ENCODE measurements at regions not wholly inside any gene's neighbourhood (a gene's known extent, or its start where the extent isn't known, plus 50 kb on each side); places are given as distances from the start of the nearest gene placed in this dataset.
"Not testable (repeated sequence)": the region's sequence is repeated elsewhere in the genome, so short reads cannot be mapped to it uniquely, and the experiment has no call there.

DNA sequence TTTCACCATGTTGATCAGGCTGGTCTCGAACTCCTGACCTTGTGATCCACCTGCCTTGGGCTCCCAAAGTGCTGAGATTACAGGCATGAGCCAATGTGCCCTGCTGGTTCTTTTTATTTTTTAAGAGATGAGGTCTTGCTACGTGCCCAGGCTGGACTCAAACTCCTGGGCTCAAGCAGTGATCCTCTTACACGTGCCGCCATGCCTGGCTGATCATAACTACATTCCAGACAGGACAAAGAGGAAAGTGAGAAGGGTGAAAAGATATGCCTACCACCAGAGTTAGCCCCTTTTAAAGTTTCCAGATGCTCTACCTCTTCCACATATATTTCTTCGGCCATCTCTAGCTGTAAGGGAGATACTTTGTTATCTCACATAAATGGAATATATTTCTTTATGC, 79.7 kb upstream of the SOX13 start:
- intact Hi-C loops (cut with DNase I), result no loop called here

DNA sequence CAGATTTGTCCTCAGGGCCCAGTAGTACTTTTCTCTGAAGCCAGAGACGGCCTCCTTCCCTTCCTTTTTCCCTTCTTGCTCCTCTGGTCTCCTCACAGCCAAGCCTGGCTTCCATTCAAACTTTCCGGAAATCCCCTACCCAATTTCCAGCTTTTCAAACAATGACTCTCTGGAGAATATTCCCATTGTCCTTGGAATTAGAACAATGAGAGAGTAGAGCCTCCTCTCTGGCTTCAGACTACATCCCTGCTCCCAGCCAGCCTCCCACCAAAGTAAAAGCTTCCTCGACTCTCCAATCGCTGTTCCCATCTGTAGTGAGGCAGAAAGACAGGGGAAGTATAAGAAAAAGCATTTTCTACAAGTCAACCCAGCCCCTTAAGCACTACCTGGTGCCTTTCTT, 77.7 kb upstream of the SOX13 start:
- intact Hi-C loops (cut with DNase I), result no loop called here
- H3K27ac ChIP-seq, result no peak overlapping the region
- WGBS, 2 donors, result 26 to 40% methylated on average over 4 of the region's 4 CpGs
- FAIRE-seq (no peak), DNase-seq (no peak), ATAC-seq (peak in 1 of 4 donors; percentile 32)
- H3K27me3 ChIP-seq, result no peaks in the 10 kb centered on the region
- no peak overlapping the region for H3K4me3 ChIP-seq
- H3K4me1 ChIP-seq, result no peaks in the 10 kb centered on the region
- no peaks in the 10 kb centered on the region for H3K36me3 ChIP-seq
- no peaks in the 10 kb centered on the region for H3K9me3 ChIP-seq
- TF ChIP-seq, protein P1, sequence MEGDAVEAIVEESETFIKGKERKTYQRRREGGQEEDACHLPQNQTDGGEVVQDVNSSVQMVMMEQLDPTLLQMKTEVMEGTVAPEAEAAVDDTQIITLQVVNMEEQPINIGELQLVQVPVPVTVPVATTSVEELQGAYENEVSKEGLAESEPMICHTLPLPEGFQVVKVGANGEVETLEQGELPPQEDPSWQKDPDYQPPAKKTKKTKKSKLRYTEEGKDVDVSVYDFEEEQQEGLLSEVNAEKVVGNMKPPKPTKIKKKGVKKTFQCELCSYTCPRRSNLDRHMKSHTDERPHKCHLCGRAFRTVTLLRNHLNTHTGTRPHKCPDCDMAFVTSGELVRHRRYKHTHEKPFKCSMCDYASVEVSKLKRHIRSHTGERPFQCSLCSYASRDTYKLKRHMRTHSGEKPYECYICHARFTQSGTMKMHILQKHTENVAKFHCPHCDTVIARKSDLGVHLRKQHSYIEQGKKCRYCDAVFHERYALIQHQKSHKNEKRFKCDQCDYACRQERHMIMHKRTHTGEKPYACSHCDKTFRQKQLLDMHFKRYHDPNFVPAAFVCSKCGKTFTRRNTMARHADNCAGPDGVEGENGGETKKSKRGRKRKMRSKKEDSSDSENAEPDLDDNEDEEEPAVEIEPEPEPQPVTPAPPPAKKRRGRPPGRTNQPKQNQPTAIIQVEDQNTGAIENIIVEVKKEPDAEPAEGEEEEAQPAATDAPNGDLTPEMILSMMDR (IDR thresholded peaks at IDR 0.05), result no peak

More for the DNA sequence above, 79.7 kb upstream of the SOX13 start:
- 90 to 92% methylated on average over 5 of the region's 5 CpGs for WGBS, 2 donors
- Histone ChIP-seq H3K4me1 (no peaks in the 10 kb centered on the region), H3K27me3 (no peaks in the 10 kb centered on the region), H3K4me3 (no peak overlapping the region), H3K27ac (no peak overlapping the region), H3K9me3 (no peaks in the 10 kb centered on the region), H3K36me3 (no peaks in the 10 kb centered on the region)
- TF ChIP-seq, protein P1 (IDR thresholded peaks at IDR 0.05), result no peak
- ATAC-seq (no peak), DNase-seq (no peak), FAIRE-seq (no peak)

- H3K4me1 ChIP-seq, result no peaks in the 10 kb centered on the region
- intact Hi-C loops (cut with DNase I), result no loop called here
- DNase-seq (no peak), ATAC-seq (no peak), FAIRE-seq (no peak)
- TF ChIP-seq, protein P1 (IDR thresholded peaks at IDR 0.05), result no peak
- H3K4me3 ChIP-seq, result no peak overlapping the region
- no peaks in the 10 kb centered on the region for H3K27me3 ChIP-seq
- H3K9me3 ChIP-seq, result no peaks in the 10 kb centered on the region
- WGBS, 2 donors, result 43 to 52% methylated on average over 4 of the region's 4 CpGs
- no peak overlapping the region for H3K27ac ChIP-seq
- no peaks in the 10 kb centered on the region for H3K36me3 ChIP-seq
Observed at GRCh38 chr1:203996126-203996525, 76.8 kb upstream of the SOX13 start.

GRCh38 chr1:203998571-203998970, 74.3 kb upstream of the SOX13 start:
- H3K27me3 ChIP-seq; ATAC-seq; H3K36me3 ChIP-seq; FAIRE-seq; H3K4me1 ChIP-seq; DNase-seq; H3K27ac ChIP-seq; intact Hi-C loops (cut with DNase I); H3K4me3 ChIP-seq; H3K9me3 ChIP-seq: not testable (repeated sequence)
- 88 to 95% methylated on average over 5 of the region's 5 CpGs for WGBS, 2 donors

GRCh38 chr1:203999618-204000017, 73.3 kb upstream of the SOX13 start:
- intact Hi-C loops (cut with DNase I), result no loop called here
- Histone ChIP-seq H3K9me3 (no peaks in the 10 kb centered on the region), H3K36me3 (no peaks in the 10 kb centered on the region), H3K4me3 (no peak overlapping the region), H3K27me3 (no peaks in the 10 kb centered on the region), H3K4me1 (no peaks in the 10 kb centered on the region), H3K27ac (no peak overlapping the region)
- ATAC-seq (no peak), DNase-seq (no peak), FAIRE-seq (no peak)
- TF ChIP-seq, protein P1 (IDR thresholded peaks at IDR 0.05), result no peak
